Gastrocnemius medialis (tissue), 4 donors: ENCODE measurements at regions not wholly inside any gene's neighbourhood (a gene's known extent, or its start where the extent isn't known, plus 50 kb on each side); places are given as distances from the start of the nearest gene placed in this dataset.

Source experiments
- ATAC-seq, 2 donors: fragments of 150-250 bp; one replicate each; pipeline ENCODE4 v1.9.1; 2016
- DNase-seq, 2 donors: peaks; one replicate each; pipeline ENCODE4 v3.0.0-alpha.2; 2019
- H3K27ac ChIP-seq, 4 donors: fragments of 200-600 bp; sonication (generic); 1 replicate in 1 of 4; 2 replicates in 3 of 4; pipeline ENCODE4 v1.5.1; 2016 to 2018; ENCODE audit warnings: mild to moderate bottlenecking in 2 of 4, moderate library complexity in 1 of 4
- H3K27me3 ChIP-seq, 3 donors: fragments of 200-600 bp; sonication (generic) in 2 of 3; 1 replicate in 1 of 3; 2 replicates in 2 of 3; pipeline versions ENCODE4 v1.5.1 to v1.6.0; 2016 to 2019; ENCODE audit warnings: mild to moderate bottlenecking in 1 of 3, moderate library complexity in 1 of 3
- H3K36me3 ChIP-seq, 2 donors: fragments of 200-600 bp; sonication (generic) in 1 of 2; one replicate each; pipeline ENCODE4 v1.5.1; 2017 to 2018
- H3K4me1 ChIP-seq, 2 donors: fragments of 200-600 bp; sonication (generic) in 1 of 2; one replicate each; pipeline ENCODE4 v1.5.1; 2016 to 2017; ENCODE audit warnings: mild to moderate bottlenecking in 2 of 2
- H3K4me3 ChIP-seq, 4 donors: fragments of 200-600 bp; sonication (generic) in 3 of 4; 1 replicate in 1 of 4; 2 replicates in 3 of 4; pipeline ENCODE4 v1.5.1; 2016 to 2019; ENCODE audit warnings: mild to moderate bottlenecking in 2 of 4
- H3K9me3 ChIP-seq, 3 donors: fragments of 200-600 bp; sonication (generic) in 2 of 3; 1 replicate in 1 of 3; 2 replicates in 2 of 3; pipeline ENCODE4 v1.5.1; 2016 to 2019
- POLR2A ChIP-seq, 2 donors: fragments of 450-650 bp; IDR thresholded peaks; one replicate each; pipeline ENCODE4 v1.6.1; 2017; ENCODE audit warnings: antibody characterized with exemption in 2 of 2, mild to moderate bottlenecking in 2 of 2, moderate library complexity in 2 of 2
- in situ Hi-C, 4 donors: fragments of 200-750 bp; cut with MboI; loops; one replicate each; pipeline versions ENCODE4 v1.15.0 to v1.8.0; 2017; ENCODE audit warnings: low sequenced_read_pairs in 4 of 4
- intact Hi-C: fragments of 100-400 bp; cut with DNase I; formaldehyde crosslinking; loops from one replicate; pipeline ENCODE4 v1.15.1; 2023; ENCODE audit warnings: low total_unique reads
- TF ChIP-seq, protein P1 (sequence below), 5 experiments: fragments of 450-650 bp in 3 of 5; fragments of 200-600 bp in 2 of 5; sonication (generic) in 2 of 5; IDR thresholded peaks in 4 of 5; conservative IDR thresholded peaks in 1 of 5; 1 replicate in 4 of 5; 2 replicates in 1 of 5; pipeline ENCODE4 v1.5.1; 2016 to 2019; ENCODE audit warnings: antibody characterized with exemption in 5 of 5, mild to moderate bottlenecking in 3 of 5, moderate library complexity in 3 of 5

DNA sequence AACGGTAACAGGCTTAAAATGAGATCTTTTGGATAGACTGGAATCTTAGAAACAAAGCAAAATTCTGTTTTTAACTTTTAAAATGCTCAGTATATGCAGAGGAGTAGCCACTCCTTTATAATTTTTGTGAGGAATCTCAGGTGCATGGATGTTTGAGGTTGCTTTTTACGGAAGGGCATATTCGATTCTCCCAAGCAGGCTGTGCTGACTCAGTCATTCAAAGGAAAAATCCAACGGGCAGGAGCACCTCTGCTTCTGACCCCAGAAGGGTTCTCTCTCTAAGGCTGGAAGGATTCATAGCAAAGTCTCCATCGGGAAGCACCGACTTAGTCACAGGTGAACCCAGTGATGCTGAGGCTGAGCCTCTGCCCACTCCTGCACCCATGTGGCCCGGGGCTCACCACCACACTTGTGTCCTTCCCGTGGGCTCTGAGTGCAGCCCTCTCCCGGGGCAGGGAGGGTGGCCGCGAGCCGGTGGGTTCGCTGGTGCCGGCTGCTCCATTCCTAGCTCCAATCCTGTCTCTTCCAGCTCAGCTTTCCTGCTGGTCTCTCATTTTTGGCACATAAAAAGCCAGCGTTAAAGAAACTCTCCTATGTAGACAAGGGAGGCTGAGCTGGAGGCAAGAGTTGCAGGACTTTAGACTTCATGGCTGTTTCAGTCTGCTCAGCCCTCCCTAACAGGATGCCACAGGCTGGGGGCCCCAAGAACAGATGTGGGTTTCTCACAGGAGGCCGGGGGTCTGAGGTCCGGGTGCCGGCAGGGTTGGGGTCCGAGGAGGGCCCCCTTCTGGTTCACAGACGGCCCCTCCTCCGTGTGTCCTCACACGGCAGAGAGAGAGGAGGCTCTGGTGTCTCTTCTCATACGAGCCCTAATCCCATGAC lies 135.6 kb upstream of the LPCAT1 start:
- TF ChIP-seq POLR2A (IDR thresholded peaks at IDR 0.05): no peak
- TF ChIP-seq, protein P1, sequence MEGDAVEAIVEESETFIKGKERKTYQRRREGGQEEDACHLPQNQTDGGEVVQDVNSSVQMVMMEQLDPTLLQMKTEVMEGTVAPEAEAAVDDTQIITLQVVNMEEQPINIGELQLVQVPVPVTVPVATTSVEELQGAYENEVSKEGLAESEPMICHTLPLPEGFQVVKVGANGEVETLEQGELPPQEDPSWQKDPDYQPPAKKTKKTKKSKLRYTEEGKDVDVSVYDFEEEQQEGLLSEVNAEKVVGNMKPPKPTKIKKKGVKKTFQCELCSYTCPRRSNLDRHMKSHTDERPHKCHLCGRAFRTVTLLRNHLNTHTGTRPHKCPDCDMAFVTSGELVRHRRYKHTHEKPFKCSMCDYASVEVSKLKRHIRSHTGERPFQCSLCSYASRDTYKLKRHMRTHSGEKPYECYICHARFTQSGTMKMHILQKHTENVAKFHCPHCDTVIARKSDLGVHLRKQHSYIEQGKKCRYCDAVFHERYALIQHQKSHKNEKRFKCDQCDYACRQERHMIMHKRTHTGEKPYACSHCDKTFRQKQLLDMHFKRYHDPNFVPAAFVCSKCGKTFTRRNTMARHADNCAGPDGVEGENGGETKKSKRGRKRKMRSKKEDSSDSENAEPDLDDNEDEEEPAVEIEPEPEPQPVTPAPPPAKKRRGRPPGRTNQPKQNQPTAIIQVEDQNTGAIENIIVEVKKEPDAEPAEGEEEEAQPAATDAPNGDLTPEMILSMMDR (IDR thresholded peaks at IDR 0.05 in 4 of 5, conservative IDR thresholded peaks at IDR 0.05 in 1 of 5): no peak

DNA sequence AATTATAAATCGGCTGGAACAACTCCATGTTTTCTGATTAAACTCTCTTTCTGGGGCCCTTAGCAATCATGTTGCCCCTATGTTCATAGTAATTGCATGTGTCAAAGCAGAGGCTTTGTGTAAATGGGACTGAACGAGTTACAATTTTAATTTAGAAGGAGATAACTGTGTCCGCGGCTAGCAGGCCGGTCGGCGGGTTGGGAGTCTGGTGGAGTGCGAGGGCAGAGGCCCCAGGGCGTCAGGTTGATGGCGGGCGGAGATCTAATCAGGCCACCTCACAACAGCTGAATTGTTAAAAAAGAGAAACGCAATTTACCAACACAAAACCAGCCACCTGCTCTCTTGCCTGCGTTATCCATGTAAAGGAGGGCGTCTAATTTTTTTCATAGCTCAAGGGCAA lies 134.9 kb upstream of the LPCAT1 start:
- H3K27ac ChIP-seq: no peak overlapping the region
- TF ChIP-seq, protein P1 (IDR thresholded peaks at IDR 0.05 in 4 of 5, conservative IDR thresholded peaks at IDR 0.05 in 1 of 5): no peak
- TF ChIP-seq POLR2A (IDR thresholded peaks at IDR 0.05): no peak
- intact Hi-C loops (no loop called here), in situ Hi-C loops (no loop called here)
- DNase-seq: no peak
- H3K27me3 ChIP-seq: peaks cover 15 to 19% (median 16%) of the 10 kb centered on the region in 3 donors
- H3K9me3 ChIP-seq: no peaks in the 10 kb centered on the region
- no peak for ATAC-seq
- H3K36me3 ChIP-seq: no peaks in the 10 kb centered on the region
- no peak overlapping the region for H3K4me3 ChIP-seq
- no peaks in the 10 kb centered on the region for H3K4me1 ChIP-seq

More for the DNA sequence above, 135.6 kb upstream of the LPCAT1 start:
- no peak overlapping the region for H3K4me3 ChIP-seq
- no peaks in the 10 kb centered on the region for H3K4me1 ChIP-seq
- H3K9me3 ChIP-seq: no peaks in the 10 kb centered on the region
- H3K27ac ChIP-seq: no peak overlapping the region
- in situ Hi-C loops: no loop called here
- H3K36me3 ChIP-seq: no peaks in the 10 kb centered on the region
- intact Hi-C loops: no loop called here
- DNase-seq (no peak), ATAC-seq (no peak)
- peaks cover 11 to 16% (median 13%) of the 10 kb centered on the region in 3 donors for H3K27me3 ChIP-seq

DNA sequence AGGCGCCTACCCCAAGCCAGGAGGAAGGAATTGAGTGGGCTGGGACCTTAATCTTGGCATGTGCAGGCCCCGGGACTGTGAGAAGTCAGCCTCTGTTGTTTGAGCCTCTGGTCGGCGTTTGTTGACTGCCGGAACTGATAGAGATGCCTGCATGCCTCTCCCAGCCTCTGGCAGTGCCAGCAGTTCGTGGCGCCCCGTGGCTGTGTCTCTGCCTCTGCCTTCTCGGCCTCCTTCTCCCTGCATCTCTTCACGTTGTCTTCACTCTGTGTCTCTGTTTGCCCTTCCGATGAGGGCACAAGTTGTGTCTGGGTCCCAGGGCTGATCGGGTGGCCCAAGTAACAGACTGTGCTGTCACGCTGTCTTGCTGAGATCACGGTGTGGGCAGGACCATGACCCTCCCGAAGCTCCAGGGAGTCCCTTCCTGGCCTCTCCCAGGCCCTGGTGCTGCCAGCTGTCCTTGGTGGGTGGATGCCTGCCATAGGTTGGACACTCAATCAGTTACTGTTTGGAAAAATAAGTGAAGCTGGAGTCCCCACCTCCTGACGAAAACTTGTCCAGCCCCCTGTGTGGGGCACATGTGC lies 133.5 kb upstream of the LPCAT1 start:
- peaks cover 25 to 28% (median 27%) of the 10 kb centered on the region in 3 donors for H3K27me3 ChIP-seq
- no peak overlapping the region for H3K4me3 ChIP-seq
- no peak for DNase-seq
- H3K36me3 ChIP-seq: no peaks in the 10 kb centered on the region
- TF ChIP-seq POLR2A (IDR thresholded peaks at IDR 0.05): no peak
- TF ChIP-seq, protein P1 (IDR thresholded peaks at IDR 0.05 in 4 of 5, conservative IDR thresholded peaks at IDR 0.05 in 1 of 5): no peak
- in situ Hi-C loops (no loop called here), intact Hi-C loops (no loop called here)
- no peaks in the 10 kb centered on the region for H3K4me1 ChIP-seq
- no peak overlapping the region for H3K27ac ChIP-seq
- no peak for ATAC-seq
- no peaks in the 10 kb centered on the region for H3K9me3 ChIP-seq

DNA sequence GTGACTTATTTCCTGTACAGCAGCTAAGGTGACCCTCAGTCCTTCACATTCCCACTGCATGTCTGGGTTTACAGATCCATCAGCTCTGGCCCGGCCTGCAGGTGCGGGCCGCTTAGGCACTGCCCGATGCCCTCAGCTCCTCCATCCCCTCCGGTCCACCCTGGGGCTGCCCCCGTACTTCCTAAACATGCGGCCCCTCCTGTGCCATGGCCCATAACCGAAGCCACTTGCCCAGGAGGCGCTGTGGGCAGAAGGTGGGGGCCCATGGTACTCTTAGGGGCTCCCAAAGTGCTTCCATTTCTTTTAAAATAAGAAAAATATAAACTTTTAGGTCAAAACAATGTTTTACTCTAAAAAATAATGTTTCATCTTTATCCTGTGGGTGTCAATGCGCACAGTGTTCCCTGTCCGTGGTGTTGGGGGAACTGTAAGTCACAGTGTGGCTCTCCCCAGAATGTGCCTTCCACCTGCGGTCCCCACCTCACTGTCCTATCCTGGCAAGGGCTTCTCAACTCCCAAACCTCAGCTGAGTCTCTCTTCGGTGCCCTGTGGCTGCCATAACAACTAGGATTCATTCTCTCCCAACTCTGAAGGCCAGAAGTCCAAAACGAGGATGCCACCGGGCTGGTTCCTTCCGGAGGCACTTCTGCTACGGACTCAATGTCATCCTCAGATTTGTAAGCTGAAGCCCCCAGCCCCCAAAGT lies 132.7 kb upstream of the LPCAT1 start:
- Histone ChIP-seq H3K27ac (no peak overlapping the region), H3K9me3 (no peaks in the 10 kb centered on the region), H3K4me1 (no peaks in the 10 kb centered on the region), H3K4me3 (no peak overlapping the region), H3K36me3 (no peaks in the 10 kb centered on the region), H3K27me3 (peaks cover 25 to 31% (median 28%) of the 10 kb centered on the region in 3 donors)
- intact Hi-C loops (no loop called here), in situ Hi-C loops (no loop called here)
- TF ChIP-seq, protein P1 (IDR thresholded peaks at IDR 0.05 in 4 of 5, conservative IDR thresholded peaks at IDR 0.05 in 1 of 5): no peak
- no peak for TF ChIP-seq POLR2A (IDR thresholded peaks at IDR 0.05)
- no peak for DNase-seq
- no peak for ATAC-seq
